H1 (cell line): ENCODE measurements at regions not wholly inside any gene's neighbourhood (a gene's known extent, or its start where the extent isn't known, plus 50 kb on each side); places are given as distances from the start of the nearest gene placed in this dataset.

Experiments used
- CTCF ChIA-PET: fragments of 300-600 bp; sonication (Branson Sonifier 250); formaldehyde crosslinking; loops from one replicate; lab custom pipeline; 2021; ENCODE audit not compliant: partially characterized antibody; lab: Charles Lee
- POLR2A ChIA-PET: fragments of 300-600 bp; sonication (Branson Sonifier 250); formaldehyde crosslinking; loops from one replicate; lab custom pipeline; 2021; ENCODE audit warnings: inconsistent platforms; ENCODE audit not compliant: partially characterized antibody; lab: Charles Lee
- DNase-seq, 2 experiments: peaks; one replicate each; pipeline versions ENCODE4 v3.0.0 to v3.0.0-alpha.2; 2010 to 2022; ENCODE audit warnings: low spot score in 2 of 2, low read depth in 1 of 2, mixed read lengths in 1 of 2
- FAIRE-seq: peaks from 2 replicates; lab custom pipeline; 2011; peaks lifted over from hg19 to GRCh38; lab: Jason Lieb, UNC
- H2AFZ ChIP-seq: 2 replicates; pipeline ENCODE4 v1.8.1; 2012; ENCODE audit warnings: low read length, inconsistent platforms
- H2AK5ac ChIP-seq: 2 replicates; pipeline ENCODE4 v1.6.1; 2013; ENCODE audit warnings: low read depth, low read length
- H2BK120ac ChIP-seq: replicated peaks from 2 replicates; pipeline ENCODE3; 2013; ENCODE audit warnings: low read depth, low read length, inconsistent platforms
- H2BK12ac ChIP-seq: 2 replicates; pipeline ENCODE4 v1.6.1; 2013; ENCODE audit warnings: low read depth, low read length
- H2BK15ac ChIP-seq: 2 replicates; pipeline ENCODE4 v1.6.1; 2013; ENCODE audit warnings: low read length
- H2BK20ac ChIP-seq: 2 replicates; pipeline ENCODE4 v1.6.1; 2013; ENCODE audit warnings: low read length
- H2BK5ac ChIP-seq: 2 replicates; pipeline ENCODE4 v1.6.1; 2013; ENCODE audit warnings: low read depth, low read length
- H3K14ac ChIP-seq: 2 replicates; pipeline ENCODE4 v1.6.1; 2013; ENCODE audit warnings: inconsistent platforms; ENCODE audit not compliant: insufficient read length
- H3K18ac ChIP-seq: 2 replicates; pipeline ENCODE4 v1.6.1; 2013; ENCODE audit warnings: low read length; ENCODE audit errors: extremely low read depth
- H3K23ac ChIP-seq: 2 replicates; pipeline ENCODE4 v1.6.1; 2013; ENCODE audit warnings: inconsistent platforms; ENCODE audit not compliant: insufficient read length
- H3K23me2 ChIP-seq: 2 replicates; pipeline ENCODE4 v1.6.1; 2013; ENCODE audit warnings: low read depth, low read length
- H3K27ac ChIP-seq: 2 replicates; pipeline ENCODE4 v1.6.1; 2011; ENCODE audit warnings: low read depth, low read length, inconsistent platforms
- H3K27me3 ChIP-seq, 4 experiments: replicated peaks in 1 of 4; 1 replicate in 1 of 4; 2 replicates in 3 of 4; pipeline versions ENCODE4 v1.6.1 to v1.8.1; 2011 to 2013; ENCODE audit warnings: low read length in 3 of 4, mild to moderate bottlenecking in 3 of 4, inconsistent platforms in 2 of 4, mixed read lengths in 2 of 4, moderate library complexity in 1 of 4; ENCODE audit not compliant: control insufficient read depth in 3 of 4, insufficient read depth in 3 of 4; ENCODE audit errors: extremely low read depth in 1 of 4
- H3K36me3 ChIP-seq, 4 experiments: 2 replicates each; pipeline versions ENCODE4 v1.6.1 to v1.8.1; 2011 to 2013; ENCODE audit warnings: mild to moderate bottlenecking in 4 of 4, low read length in 3 of 4, moderate library complexity in 2 of 4, control low read depth in 1 of 4, inconsistent platforms in 1 of 4; ENCODE audit not compliant: insufficient read depth in 4 of 4, control insufficient read depth in 2 of 4
- H3K4ac ChIP-seq: replicated peaks from 2 replicates; pipeline ENCODE3; 2013; ENCODE audit warnings: low read length, low read depth, mixed read lengths, inconsistent platforms; ENCODE audit not compliant: insufficient read length
- H3K4me1 ChIP-seq, 4 experiments: replicated peaks in 1 of 4; 1 replicate in 1 of 4; 2 replicates in 3 of 4; pipeline versions ENCODE4 v1.6.1 to v1.8.1; 2011 to 2013; ENCODE audit warnings: low read length in 3 of 4, inconsistent platforms in 2 of 4, mixed read lengths in 1 of 4; ENCODE audit not compliant: insufficient read depth in 4 of 4, control insufficient read depth in 3 of 4
- H3K4me2 ChIP-seq, 2 experiments: 2 replicates each; pipeline versions ENCODE4 v1.6.1 to v1.8.1; 2011 to 2013; ENCODE audit warnings: low read depth in 2 of 2, low read length in 2 of 2, control low read depth in 1 of 2, inconsistent platforms in 1 of 2, mild to moderate bottlenecking in 1 of 2; ENCODE audit not compliant: insufficient read depth in 1 of 2
- H3K4me3 ChIP-seq, 4 experiments: fragments of 200-600, 300-600 bp in 1 of 4; sonication (generic), shearing (Covaris generic), sonication (Bioruptor Twin) in 1 of 4; 2 replicates each; pipeline versions ENCODE4 v1.5.1 to v1.8.1; 2011 to 2016; ENCODE audit warnings: low read length in 4 of 4, low read depth in 3 of 4, control low read depth in 2 of 4, inconsistent platforms in 2 of 4, mild to moderate bottlenecking in 2 of 4, mixed read lengths in 1 of 4, moderate library complexity in 1 of 4; ENCODE audit not compliant: insufficient read depth in 2 of 4; ENCODE audit errors: extremely low read depth in 1 of 4
- H3K56ac ChIP-seq: replicated peaks from 2 replicates; pipeline ENCODE3; 2013; ENCODE audit warnings: low read depth, mild to moderate bottlenecking, mixed read lengths, low read length, inconsistent platforms; ENCODE audit not compliant: insufficient read length
- H3K79me1 ChIP-seq: 2 replicates; pipeline ENCODE4 v1.6.1; 2013; ENCODE audit warnings: low read depth, low read length, control low read depth
- H3K79me2 ChIP-seq, 2 experiments: 2 replicates each; pipeline versions ENCODE4 v1.6.1 to v1.8.1; 2012 to 2013; ENCODE audit warnings: low read length in 2 of 2, mild to moderate bottlenecking in 2 of 2, inconsistent platforms in 1 of 2; ENCODE audit not compliant: insufficient read depth in 2 of 2, control insufficient read depth in 1 of 2
- H3K9ac ChIP-seq, 4 experiments: replicated peaks in 1 of 4; 1 replicate in 1 of 4; 2 replicates in 3 of 4; pipeline versions ENCODE4 v1.6.1 to v1.8.1; 2011 to 2013; ENCODE audit warnings: low read depth in 3 of 4, low read length in 3 of 4, control low read depth in 2 of 4, mild to moderate bottlenecking in 2 of 4, moderate library complexity in 2 of 4, inconsistent platforms in 1 of 4; ENCODE audit errors: extremely low read depth in 1 of 4
- H3K9me3 ChIP-seq, 2 experiments: 2 replicates each; pipeline versions ENCODE4 v1.6.1 to v1.8.1; 2012 to 2013; ENCODE audit warnings: mild to moderate bottlenecking in 2 of 2, moderate library complexity in 2 of 2, control low read depth in 1 of 2, inconsistent platforms in 1 of 2, low read depth in 1 of 2, low read length in 1 of 2, mixed read lengths in 1 of 2; ENCODE audit not compliant: insufficient read depth in 2 of 2
- H4K20me1 ChIP-seq, 2 experiments: replicated peaks in 1 of 2; 2 replicates each; pipeline versions ENCODE3 to v1.8.1; 2011 to 2013; ENCODE audit warnings: inconsistent platforms in 2 of 2, low read length in 2 of 2, mild to moderate bottlenecking in 1 of 2; ENCODE audit not compliant: insufficient read depth in 2 of 2, control insufficient read depth in 1 of 2
- H4K5ac ChIP-seq: 2 replicates; pipeline ENCODE4 v1.6.1; 2013; ENCODE audit warnings: low read length, low read depth, mixed read lengths, inconsistent platforms; ENCODE audit not compliant: insufficient read length
- H4K8ac ChIP-seq: 2 replicates; pipeline ENCODE4 v1.8.0; 2013; ENCODE audit warnings: mild to moderate bottlenecking, moderate library complexity, low read length, inconsistent platforms; ENCODE audit not compliant: insufficient read depth; ENCODE audit errors: extremely low read depth
- H4K91ac ChIP-seq: replicated peaks from 2 replicates; pipeline ENCODE3; 2013; ENCODE audit warnings: low read length, mixed read lengths, inconsistent platforms; ENCODE audit not compliant: insufficient read length
- ATF2 ChIP-seq: IDR thresholded peaks from 2 replicates; pipeline ENCODE4 v1.6.1; 2012; ENCODE audit warnings: low read length, inconsistent platforms
- BRCA1 ChIP-seq: IDR thresholded peaks from 2 replicates; pipeline ENCODE4 v1.6.1; 2012; ENCODE audit warnings: low read depth, low read length, improper control_type of control experiment
- CEBPB ChIP-seq: IDR thresholded peaks from 2 replicates; pipeline ENCODE4 v1.6.1; 2012; ENCODE audit warnings: low read depth, low read length
- MAX ChIP-seq: IDR thresholded peaks from 2 replicates; pipeline ENCODE4 v1.6.1; 2012; ENCODE audit warnings: inconsistent platforms
- SIX5 ChIP-seq: IDR thresholded peaks from 2 replicates; pipeline ENCODE4 v1.6.1; 2011; ENCODE audit warnings: mild to moderate bottlenecking, low read depth, low read length
- TCF12 ChIP-seq: IDR thresholded peaks from 2 replicates; pipeline ENCODE4 v1.6.1; 2011; ENCODE audit warnings: low read depth, mild to moderate bottlenecking, low read length
- TEAD4 ChIP-seq: IDR thresholded peaks from 2 replicates; pipeline ENCODE4 v1.6.1; 2012; ENCODE audit warnings: low read depth, low read length, inconsistent platforms, mixed read lengths
- WGBS, 2 experiments: shearing (Covaris generic) in 1 of 2; methylation state at CpG; one replicate each; pipeline versions ENCODE4 v1.1.6 to v1.1.7; 2013 to 2015; ENCODE audit warnings: low lambda C conversion rate in 2 of 2, mixed read lengths in 2 of 2, inconsistent platforms in 1 of 2, low coverage in 1 of 2, missing lambda C conversion rate in 1 of 2; ENCODE audit not compliant: insufficient replicate concordance in 2 of 2, insufficient coverage in 1 of 2, insufficient read length in 1 of 2; ENCODE audit errors: extremely low coverage in 1 of 2, missing lambda C conversion rate in 1 of 2; 5-methylcytosine and 5-hydroxymethylcytosine counted together
- TF ChIP-seq, protein P1 (sequence below): IDR thresholded peaks from 2 replicates; pipeline ENCODE4 v1.6.1; 2011; ENCODE audit warnings: low read length, improper control_type of control experiment

GRCh38 chr15:37773111-37773860, 161.2 kb upstream of the TMCO5A start:
- Histone ChIP-seq H3K79me1 (no peaks in the 10 kb centered on the region), H4K8ac (no peak overlapping the region), H3K9me3 (no peaks in the 10 kb centered on the region), H3K9ac (no peak overlapping the region), H2BK20ac (no peak overlapping the region), H3K23me2 (no peaks in the 10 kb centered on the region), H2BK15ac (no peak overlapping the region), H2BK120ac (no peak overlapping the region), H3K27me3 (no peaks in the 10 kb centered on the region), H2AFZ (no peak overlapping the region), H2AK5ac (no peak overlapping the region), H3K56ac (no peak overlapping the region), H3K18ac (no peak overlapping the region), H2BK5ac (no peak overlapping the region), H4K20me1 (no peaks in the 10 kb centered on the region), H3K36me3 (no peaks in the 10 kb centered on the region), H3K23ac (no peak overlapping the region), H3K14ac (no peak overlapping the region), H3K4me1 (no peaks in the 10 kb centered on the region), H3K4me3 (no peak overlapping the region), H3K4me2 (no peak overlapping the region), H4K5ac (no peak overlapping the region), H3K27ac (no peak overlapping the region), H2BK12ac (no peak overlapping the region), H3K4ac (no peak overlapping the region), H3K79me2 (no peaks in the 10 kb centered on the region), H4K91ac (no peak overlapping the region)
- WGBS, 2 experiments, result 79% methylated on average over 4 of the region's 4 CpGs; no CpG with 5 or more reads in 1 of the 2 experiments
- no peak for FAIRE-seq
- CTCF ChIA-PET, result interaction anchor here (0.6 kb wide), 1 partner anchor 15 kb away, joined by 3 read pairs; no protein-coding TSS in a partner anchor
- POLR2A ChIA-PET, result no interaction called here
- DNase-seq, result no peak
- TF ChIP-seq MAX, result no peak
- TF ChIP-seq, protein P1, sequence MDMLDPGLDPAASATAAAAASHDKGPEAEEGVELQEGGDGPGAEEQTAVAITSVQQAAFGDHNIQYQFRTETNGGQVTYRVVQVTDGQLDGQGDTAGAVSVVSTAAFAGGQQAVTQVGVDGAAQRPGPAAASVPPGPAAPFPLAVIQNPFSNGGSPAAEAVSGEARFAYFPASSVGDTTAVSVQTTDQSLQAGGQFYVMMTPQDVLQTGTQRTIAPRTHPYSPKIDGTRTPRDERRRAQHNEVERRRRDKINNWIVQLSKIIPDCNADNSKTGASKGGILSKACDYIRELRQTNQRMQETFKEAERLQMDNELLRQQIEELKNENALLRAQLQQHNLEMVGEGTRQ, result no peak
- no peak for TF ChIP-seq BRCA1
- TF ChIP-seq CEBPB, result no peak
- TF ChIP-seq SIX5, result no peak
- TF ChIP-seq TCF12, result no peak
- TF ChIP-seq ATF2, result no peak
- no peak for TF ChIP-seq TEAD4
